NCI-H1105 (cell line): ENCODE measurements at regions not wholly inside any gene's neighbourhood (a gene's known extent, or its start where the extent isn't known, plus 50 kb on each side); places are given as distances from the start of the nearest gene placed in this dataset.

ENCODE experiments used
- DNase-seq: peaks from one replicate; lab custom pipeline; 2025; lab: John Stamatoyannopoulos, UW

DNA sequence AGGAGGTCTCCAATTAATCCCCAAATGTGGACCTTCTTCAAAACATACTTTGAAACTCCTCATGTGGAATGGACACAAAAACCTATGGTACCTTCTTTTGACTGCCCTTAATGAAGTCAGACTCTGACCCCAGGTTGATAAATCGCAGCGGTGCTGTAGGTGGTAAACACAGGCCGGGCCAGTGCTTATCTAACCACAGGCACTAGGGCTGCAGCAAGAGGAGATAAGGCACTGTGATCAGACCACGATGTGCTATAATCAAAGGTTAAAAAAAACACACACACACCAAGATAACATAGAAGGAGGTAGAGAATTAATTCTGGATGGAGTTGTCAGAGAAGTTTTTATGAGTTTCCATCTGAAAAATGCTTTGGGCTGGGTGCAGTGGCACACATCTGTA lies 52.3 kb upstream of the SIPA1L2 start:
- no peak for DNase-seq

DNA sequence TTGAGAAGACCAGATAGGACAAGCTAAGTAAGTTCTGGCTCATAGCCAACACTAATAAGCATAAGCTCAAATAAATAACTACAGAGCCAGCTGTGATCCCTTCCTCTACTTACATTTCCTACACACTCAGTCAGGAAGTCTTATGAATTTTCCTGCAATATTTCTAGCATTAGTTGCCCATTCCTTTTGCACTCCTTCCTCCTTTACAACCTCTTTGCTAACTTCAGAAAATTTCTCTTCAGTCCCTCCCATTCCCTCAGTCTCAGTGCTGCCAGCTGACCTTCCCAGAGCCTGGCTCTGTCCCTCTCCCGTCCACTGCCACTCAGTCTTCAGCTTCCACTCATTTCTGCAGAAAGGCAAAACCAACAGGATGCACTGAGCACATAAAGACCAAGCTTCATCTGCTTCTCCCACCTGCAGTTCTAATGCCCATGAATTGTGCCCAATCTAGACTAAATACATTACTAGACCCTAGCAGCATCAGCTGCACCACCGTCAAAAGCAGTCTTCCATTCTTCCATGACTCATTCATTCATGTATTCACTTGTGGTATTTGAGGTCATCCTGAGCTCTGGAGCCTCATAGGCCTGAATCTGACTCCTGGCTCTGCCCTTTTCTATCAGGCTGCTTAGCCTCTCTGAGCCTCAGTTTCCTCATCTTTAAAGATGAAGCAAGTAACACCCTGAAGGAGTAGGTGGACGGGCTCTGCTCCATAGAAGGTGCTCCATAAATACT lies 54.6 kb upstream of the SIPA1L2 start:
- DNase-seq: no peak

DNA sequence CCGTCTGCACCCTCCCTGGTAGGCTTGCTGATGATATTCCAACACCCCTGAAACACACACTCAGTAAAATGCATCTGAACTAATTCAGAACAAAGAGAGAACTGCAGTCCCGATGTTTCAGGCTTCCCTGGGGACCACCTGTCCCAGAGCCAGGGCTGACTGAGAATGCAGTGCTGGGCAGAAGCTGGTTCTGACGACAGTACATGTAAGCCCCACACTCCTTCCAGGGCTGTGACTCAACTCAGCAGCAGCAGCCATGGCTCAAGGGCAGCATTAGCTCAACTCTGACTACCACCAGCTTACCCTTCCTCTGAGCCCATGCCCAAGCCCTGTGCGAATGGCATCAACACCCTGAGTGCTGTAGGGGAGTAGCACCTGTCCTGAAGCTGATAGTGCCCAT lies 56.4 kb upstream of the SIPA1L2 start:
- DNase-seq: no peak

DNA sequence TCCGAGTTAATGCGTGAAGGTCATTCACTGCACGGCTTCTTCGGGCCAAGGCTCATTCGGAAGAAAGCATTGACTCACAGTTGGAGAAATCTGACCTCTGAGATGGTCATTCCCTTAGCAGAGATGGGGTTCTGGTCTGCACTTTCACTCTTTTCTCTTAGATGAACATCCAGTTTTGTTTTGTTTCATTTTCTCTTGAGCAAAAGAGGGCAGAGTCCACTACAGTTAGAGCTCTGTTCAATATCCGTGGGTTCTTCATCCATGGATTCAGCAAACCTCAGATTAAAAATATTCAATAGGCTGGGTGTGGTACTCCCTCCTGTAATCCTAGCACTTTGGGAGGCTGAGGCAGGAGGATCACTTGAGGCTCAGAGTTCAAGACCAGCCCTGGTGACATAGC lies 57.4 kb upstream of the SIPA1L2 start:
- DNase-seq: no peak

DNA sequence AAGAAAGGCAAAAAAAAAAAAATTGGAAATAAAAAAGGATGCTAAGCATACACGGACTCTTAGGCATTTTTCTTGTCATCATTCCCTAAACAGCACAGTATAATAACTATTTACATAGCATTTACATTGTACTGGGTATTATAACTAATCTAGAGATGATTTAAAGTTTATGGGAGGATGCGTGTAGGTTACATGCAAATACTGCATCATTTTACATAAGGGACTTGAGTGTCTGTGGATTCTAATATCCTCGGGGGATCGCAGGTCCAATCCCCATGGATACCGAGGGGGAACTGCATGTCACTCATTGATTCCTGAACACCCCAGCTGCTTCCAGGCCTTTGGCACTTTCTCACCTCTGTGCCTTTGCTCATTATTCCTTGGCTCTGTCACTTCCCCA lies 57.8 kb upstream of the SIPA1L2 start:
- no peak for DNase-seq

DNA sequence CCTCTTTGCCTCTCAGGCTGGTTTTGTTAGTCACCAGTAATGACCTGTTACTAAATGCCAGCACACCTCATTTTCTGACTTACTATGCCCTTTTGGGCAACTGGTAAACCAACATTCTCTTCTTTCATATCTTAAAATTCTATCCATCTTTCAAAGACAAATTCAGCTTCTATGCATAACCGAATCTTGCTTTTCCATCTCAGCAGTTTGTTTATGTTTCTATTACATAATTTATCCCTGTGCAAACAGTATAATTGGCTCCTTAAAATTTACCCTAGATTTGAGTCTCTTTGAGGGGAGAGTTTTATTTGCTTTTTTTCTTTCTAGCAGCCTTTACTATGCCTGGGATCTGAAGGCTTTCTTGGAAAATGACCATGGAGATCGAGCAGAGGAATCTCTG lies 58.5 kb upstream of the SIPA1L2 start:
- no peak for DNase-seq

DNA sequence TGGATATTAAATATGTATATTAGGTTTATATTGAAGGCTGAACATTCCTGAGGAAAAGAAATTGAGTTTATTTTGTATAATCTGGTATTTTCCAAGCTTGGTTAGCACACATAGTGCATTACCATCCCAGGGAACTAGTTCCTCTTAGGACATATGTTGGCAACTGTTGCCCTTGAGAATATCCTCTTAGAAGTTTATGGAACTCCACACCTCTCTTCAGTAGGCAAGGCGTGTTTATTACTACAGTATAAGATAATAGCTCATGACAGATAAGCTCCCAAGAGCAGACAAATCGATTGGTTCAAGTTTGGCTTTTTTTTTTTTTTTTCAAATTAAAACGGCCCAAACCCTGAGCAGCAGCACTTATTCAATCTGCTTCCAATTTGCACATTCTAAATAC lies 59.8 kb upstream of the SIPA1L2 start:
- DNase-seq: no peak

DNA sequence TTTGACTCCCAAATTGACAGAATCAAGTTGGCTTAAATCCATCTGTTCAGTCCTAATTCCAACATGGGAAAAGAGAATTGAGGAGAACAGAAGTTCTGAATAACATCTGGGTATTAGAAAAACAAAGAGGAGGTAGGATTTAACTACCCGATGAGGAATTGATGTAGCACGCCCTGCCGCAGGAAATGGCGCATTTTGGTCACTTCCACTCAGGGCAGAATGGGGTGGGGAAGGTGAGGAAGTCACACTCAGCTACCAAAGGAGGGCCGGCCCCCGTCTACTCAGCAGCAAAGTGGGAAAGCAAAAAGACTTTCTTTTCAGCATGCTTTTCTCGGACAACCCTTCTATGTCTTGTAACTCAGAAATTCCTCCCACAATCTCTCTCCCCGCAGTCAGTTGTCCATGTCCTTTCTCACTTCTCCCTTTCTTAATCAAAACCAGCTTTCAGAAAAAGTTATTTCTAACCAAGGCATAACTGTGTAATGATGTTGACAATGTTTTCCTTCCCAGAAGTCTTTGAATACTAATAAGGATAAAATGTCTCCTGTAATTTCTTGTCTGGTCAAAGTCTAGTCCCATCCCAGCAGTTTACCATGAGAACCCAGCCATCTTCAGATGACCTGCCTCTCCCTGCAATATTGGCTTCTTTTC lies 60.5 kb upstream of the SIPA1L2 start:
- no peak for DNase-seq

DNA sequence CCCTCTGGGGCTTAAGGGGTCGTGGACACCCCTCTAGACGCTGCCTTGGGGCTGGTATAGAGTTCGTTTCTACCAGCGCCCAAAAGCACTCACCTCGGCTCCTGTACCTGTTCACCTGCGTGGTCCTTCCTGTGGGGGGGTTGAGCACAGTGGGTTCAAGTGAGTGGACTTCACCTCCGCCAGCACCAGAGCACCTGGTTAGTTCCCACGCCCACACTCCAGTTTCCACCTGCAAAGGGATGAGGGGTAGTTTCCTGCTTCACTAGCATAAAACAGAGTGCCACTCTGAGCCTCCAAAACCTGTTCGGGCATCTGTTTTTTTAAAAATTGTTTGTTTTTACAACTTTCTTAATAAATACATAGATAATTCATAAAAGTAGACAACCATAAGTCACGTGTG lies 64.5 kb upstream of the SIPA1L2 start:
- no peak for DNase-seq

DNA sequence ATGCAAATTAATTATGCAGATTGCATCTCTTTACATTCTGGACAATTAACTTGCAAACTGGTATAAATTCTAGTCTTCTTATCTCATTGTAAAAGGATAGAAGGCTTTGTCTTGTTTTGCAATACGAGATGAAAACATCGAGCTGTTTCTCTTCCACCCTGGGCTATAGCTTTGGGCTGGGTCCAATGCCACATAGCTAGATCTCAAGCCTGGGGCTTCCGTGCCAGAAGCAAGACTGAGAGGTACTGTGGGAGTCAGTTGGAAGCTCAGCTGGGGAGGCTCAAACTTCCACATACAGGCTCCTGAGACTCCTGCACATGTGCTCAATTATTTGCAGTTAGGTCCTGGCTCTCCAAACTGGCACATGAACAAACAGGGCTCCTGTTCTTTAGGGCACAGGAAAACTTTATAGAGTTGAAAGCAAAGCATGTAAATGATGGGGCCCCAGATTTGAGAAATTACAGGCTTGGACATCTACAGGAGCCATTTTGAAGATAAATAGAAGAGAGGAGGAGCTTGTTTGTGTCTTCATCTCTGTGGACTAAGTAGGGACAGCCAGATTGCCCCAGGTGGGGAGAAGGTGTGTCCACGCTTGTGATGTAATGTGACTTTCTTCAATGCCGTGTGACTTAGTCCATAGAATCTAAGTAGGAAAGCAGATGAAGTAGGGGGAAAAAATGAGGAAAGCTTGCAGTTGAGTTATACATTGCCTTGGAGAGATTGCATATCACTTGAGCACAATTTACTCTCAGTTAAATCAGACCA lies 65.9 kb upstream of the SIPA1L2 start:
- no peak for DNase-seq

DNA sequence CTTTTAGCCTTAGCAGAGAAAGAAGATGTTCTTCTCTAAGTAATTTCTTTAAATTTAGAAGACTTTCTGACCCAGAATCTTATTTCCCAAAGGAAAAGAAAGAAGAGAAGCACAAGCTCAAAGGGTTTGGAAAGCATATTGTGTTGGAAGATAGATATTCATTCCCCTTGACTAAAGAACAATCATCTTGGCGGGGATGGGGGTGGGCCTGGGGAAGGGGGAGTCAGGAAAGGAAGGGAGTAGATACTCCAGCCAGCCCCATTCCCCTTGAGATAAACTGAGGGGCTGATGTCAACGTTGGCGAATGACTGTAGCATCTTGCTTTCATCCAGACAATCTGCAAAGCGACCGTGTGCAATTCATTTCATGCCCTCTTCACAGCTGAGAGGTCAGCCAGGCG lies 66.5 kb upstream of the SIPA1L2 start:
- DNase-seq: no peak

DNA sequence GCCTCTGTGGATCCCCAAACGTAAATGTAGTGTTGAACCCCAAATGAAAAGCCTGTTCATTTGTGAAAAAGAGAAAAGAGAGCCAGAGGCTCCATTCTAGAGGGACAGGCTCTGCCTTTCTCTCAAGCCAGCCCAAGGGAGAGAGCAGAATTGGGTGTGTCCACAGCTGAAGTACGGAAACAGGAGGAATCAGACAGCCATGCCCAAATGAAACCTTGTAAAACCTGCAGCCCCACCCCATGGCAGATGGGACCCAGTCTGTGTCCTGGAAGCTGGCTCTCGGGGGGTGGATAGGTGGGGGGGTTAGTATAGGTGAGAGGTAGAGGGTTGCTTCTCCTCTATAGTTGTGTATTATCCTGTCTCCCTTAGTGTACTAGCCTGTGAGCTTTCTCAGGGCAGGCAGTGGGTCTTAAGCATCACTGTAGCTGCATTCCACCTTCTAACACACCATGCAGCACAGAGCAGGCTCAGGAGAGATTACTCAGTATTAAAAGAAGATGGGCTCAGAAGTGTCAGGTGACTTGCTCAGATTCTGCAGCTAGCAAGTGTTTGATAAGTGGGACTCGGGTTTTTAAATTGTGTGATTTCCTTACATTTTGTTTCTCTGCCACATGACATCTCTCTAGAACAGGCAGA lies 67.4 kb upstream of the SIPA1L2 start:
- DNase-seq: no peak

DNA sequence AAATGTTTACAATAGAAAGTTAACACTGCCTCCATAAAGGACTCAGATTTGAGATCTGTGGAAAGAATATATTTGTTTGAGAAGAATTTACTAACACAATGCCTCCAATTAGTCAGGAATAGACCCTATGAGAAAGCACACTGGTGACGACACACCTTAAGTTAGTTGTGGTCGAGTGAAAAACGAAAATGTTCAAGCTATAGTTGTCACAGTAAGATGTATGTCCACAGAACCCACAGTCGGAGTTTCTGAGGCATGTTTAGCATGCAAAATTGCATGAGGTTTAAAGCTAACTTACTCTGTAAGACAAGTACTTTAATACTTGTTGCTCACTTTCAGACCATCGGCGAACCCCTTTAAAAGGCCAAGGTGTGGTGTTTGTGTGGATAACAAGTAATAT lies 69.9 kb upstream of the SIPA1L2 start:
- no peak for DNase-seq

DNA sequence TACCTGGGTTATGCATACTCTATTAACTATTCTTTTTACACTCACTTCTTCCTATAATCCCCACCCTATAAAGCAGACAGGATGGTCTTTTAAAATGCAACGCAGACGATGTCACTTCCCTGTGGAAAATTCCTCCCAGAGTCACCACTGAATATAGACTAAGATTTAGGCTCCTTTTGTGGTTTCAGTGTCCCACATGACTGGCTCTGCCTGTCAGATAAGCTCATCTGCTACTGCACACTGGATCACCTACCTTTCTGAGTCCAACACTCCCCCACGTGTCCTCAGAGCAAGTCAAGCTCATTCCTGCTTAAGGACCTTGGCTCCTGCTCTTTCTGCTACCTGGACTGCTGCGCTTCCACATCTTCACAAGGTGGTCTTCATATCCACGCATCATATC lies 73.0 kb upstream of the SIPA1L2 start:
- DNase-seq: no peak

DNA sequence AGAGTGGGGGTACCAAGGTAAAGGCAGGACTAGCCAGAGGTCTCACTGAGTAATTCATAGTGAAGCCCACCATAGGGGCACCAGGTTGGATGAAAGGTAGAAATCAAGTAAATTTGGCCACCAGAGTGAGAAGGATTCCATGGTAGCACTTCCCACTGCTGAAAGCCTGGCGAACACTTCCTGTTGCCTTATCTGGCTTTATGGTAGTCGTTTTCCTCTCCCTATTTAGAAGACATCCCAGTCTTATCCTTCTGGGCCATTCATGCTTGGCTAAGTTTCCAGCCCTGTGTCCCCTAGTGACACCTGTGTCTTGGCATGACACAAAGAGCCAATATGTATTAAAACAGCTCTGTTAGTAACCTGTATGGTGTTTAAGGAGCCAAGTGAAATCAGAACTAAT lies 74.3 kb upstream of the SIPA1L2 start:
- no peak for DNase-seq

DNA sequence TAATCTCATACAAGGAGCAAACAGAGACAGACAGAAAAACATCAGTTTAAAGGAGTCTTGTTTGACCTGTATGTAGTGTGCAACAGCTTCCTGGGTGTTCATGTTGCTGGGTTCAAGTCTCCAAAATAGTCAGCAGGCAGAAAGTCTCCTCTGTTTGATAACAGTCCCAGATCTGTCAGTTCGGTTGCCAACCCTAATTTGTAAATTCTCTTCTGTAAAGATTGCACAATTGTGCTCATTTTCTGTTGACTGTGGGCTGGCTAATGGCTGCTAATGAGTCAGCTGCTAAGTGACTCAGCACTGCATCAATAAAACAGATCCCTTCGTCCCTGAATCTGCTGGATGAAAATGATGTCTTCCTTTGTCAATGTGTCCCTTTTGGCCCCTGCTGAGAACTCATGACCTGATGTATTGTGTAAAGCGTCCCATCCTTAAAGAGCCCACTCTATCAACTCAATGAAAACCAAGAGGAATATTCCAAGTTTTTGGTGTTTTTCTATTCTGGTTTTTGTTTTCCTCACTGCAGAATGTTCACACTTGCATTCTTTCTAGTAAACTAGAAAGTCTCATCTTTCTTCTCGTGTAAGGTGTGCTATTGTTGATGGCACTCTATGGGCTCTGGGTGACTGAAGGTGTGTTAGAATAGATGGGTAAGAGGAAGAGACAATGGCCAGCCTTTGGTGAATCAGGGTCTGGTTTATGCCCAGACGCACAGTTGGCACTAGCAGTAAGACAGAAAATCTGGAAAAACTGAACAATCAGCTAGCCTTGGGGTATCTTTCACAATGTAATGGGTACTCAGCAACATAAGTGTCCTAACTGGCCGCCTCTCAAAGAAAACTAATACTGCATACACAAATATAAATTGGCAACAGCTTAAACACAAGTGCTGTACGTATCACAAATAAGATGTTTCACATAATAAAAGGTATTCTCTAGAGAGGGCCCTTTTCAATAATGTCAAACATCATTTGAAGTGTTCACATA lies 75.1 kb upstream of the SIPA1L2 start:
- peak; percentile 17 for DNase-seq

DNA sequence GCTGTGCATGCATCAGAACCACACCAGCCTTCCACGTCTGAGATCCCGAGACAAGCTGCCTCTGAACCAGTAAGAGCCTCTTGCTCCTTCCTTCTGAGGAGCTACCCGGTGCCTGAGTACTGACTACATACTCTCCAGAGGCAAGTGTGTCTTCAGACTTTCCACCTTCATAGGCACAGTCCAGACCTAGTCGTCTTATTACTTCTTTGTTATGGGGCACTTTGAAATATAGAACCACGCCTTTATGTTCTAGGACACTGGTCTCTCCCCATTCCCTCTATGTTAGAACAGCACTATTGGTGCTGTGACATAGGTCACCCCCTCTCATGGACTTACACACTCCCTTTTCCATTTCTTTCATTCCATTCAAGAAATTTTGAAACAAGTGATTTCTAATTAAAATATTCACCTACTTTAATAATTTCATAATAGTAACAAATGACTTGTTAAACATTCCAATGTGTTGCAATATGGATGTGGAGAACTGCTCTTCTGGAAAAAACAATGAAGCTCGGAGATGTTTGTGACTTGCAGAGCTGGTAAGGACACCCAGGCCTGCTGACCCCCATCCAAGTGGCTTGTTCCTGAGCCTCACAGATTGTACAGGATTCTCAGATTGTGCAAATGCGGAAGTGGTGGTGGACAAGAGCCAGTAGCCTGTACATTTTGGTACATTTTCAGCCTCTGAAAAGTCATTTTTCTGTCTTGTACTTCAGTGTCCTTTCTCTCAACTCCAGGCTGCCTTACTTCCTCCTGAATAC lies 76.1 kb upstream of the SIPA1L2 start:
- no peak for DNase-seq

DNA sequence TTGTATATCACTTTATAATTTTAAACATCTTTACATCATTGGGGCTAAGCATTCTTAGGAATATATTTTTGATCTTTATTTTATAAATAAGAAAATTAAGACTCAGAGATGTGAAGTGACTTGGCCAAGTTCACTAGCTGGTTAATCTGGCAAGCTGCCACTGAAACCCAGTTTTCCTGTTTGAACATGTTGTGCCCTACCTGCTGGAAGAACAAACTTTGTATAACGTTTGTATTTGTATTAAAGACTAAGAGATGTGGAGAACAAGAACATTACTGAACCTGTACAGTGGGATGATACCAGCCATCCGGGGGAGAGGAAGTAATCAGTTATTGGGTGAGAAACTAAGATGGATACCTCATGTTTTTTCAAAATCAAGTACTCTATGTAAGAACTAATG lies 77.2 kb upstream of the SIPA1L2 start:
- no peak for DNase-seq

DNA sequence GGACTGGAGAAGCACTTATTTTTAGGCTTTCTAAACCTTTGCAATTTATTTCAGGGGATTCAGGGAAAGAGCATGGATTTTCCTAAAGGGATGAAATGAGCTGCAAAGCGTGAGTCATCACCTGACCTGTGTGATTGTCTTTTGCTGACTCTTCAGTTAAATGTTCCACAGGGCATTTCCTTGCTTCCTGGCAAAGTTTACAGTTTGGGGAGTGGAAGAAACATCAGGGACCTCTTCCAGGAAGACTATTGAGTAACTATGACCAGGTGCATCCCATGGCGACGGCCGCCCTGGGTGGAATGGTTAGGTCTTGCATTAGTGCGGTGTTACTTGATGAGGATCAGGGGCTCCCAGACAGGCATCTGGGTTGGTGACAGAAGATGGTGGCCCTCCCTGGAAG lies 79.5 kb upstream of the SIPA1L2 start:
- no peak for DNase-seq

DNA sequence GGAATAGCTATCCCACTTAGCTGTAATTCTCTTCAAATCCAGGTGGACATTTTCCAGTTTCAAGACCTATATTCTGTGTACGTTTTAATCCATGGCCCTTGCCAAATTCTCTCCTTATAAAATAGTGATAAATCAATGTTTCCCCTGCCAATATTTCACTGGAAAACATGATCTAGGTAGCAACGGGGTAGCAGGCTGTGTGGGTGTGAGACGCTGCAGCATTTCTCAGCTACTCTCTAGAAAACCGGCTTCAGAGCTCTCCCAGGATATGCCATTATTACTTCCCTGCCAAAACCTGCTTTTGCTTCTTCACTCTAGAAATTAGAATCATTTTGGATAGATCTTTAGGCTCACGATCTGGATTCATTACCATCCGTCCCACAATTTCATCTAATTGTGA lies 82.1 kb upstream of the SIPA1L2 start:
- DNase-seq: no peak

DNA sequence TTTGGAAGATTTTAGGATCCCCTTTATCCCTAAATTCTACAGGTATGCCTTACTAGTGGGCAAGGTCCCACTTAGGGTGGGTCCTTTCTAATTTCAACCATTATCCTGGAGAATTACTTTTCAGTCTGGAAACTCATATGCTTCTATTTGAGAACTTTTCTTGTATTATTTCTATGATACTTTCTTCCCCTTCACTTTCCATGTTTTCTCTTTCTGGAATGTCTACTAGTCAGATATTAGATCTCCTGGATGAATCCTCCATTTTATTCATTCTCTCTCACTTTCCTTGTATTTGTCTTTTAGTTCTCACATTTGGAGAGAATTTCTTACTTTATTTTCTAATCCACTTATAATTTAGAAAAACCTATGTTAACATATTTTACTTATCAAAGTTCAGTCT lies 83.9 kb upstream of the SIPA1L2 start:
- no peak for DNase-seq
